ENCODE measurements at regions not wholly inside any gene's neighbourhood (a gene's known extent, or its start where the extent isn't known, plus 50 kb on each side); places are given as distances from the start of the nearest gene placed in this dataset.

GRCh38 chr7:47639495-47640110 lies 57.7 kb upstream of the TNS3 start:
- H3K9ac ChIP-seq (ENCODE audit: low read length): no peak overlapping the region
- 91% methylated on average over 3 of the region's 3 CpGs for WGBS (ENCODE audit: insufficient coverage)
- no peaks in the 10 kb centered on the region for H3K36me3 ChIP-seq (replicated peaks in 1 of 2; ENCODE audit: control extremely low read depth in 1 of 2, control insufficient read depth in 1 of 2, extremely low read depth in 1 of 2, insufficient read depth in 2 of 2, low read length in 1 of 2)
- no peak for ATAC-seq (ENCODE audit: low read depth)
- H3K9me3 ChIP-seq (ENCODE audit: control extremely low read depth in 1 of 3, control insufficient read depth in 2 of 3, insufficient read depth in 1 of 3, low read length in 2 of 3): peaks cover 0 to 16% (median 10%) of the 10 kb centered on the region in 3 donors
- no peak overlapping the region for H3K4me3 ChIP-seq (ENCODE audit: control extremely low read depth in 1 of 5, extremely low read depth in 1 of 5, insufficient read depth in 1 of 5, low read depth in 2 of 5, low read length in 4 of 5)
- no peaks in the 10 kb centered on the region for H3K79me2 ChIP-seq (ENCODE audit: control insufficient read depth, insufficient read depth, low read length)
- H4K20me1 ChIP-seq (ENCODE audit: control insufficient read depth, insufficient read depth, low read length, poor library complexity, severe bottlenecking): no peaks in the 10 kb centered on the region
- ChIA-PET POLR2A (interaction anchor here (0.5 kb wide), 1 partner anchor 13 kb away, joined by 9 read pairs; no protein-coding TSS in a partner anchor), CTCF (interaction anchor here (0.9 to 1.4 kb wide), 3 partner anchors 11 to 195 kb away, joined by 3 to 5 read pairs (median 5); no protein-coding TSS in a partner anchor)
- H3K27ac ChIP-seq (ENCODE audit: low read length in 2 of 2): no peak overlapping the region
- Mint-ChIP-seq H3K27ac (peak overlapping the region; percentile 7), H3K27me3 (no peaks in the 10 kb centered on the region), H3K4me1 (peaks cover 20% of the 10 kb centered on the region), H3K4me3 (no peak overlapping the region), H3K9me3 (ENCODE audit: insufficient read depth) (peaks cover 3% of the 10 kb centered on the region)
- no peak overlapping the region for H2AFZ ChIP-seq (ENCODE audit: insufficient read depth, low read depth, low read length, poor library complexity, severe bottlenecking)
- no peak for DNase-seq
- intact Hi-C loops (cut with micrococcal nuclease): no loop called here
- no peak overlapping the region for H3K4me2 ChIP-seq (replicated peaks; ENCODE audit: low read depth, low read length, poor library complexity, severe bottlenecking)
- TF ChIP-seq EZH2 (IDR thresholded peaks at IDR 0.05; ENCODE audit: borderline replicate concordance, insufficient read depth, low read depth, low read length, poor library complexity, severe bottlenecking) (no peak), CTCF (IDR thresholded peaks at IDR 0.05) (no peak)
- peaks cover 11 to 16% of the 10 kb centered on the region in 2 donors for H3K4me1 ChIP-seq (ENCODE audit: control insufficient read depth in 2 of 2, insufficient read depth in 2 of 2, low read length in 2 of 2)
- peaks cover 0 to under 1% (median 0%) of the 10 kb centered on the region in 4 experiments for H3K27me3 ChIP-seq (replicated peaks in 1 of 4; ENCODE audit: control extremely low read depth in 1 of 4, control insufficient read depth in 3 of 4, insufficient read depth in 4 of 4, low read length in 3 of 4)

GRCh38 chr7:47638679-47639315 lies 56.9 kb upstream of the TNS3 start:
- no peak overlapping the region for H3K27ac ChIP-seq (ENCODE audit: low read length in 2 of 2)
- no peak overlapping the region for H3K4me2 ChIP-seq (replicated peaks; ENCODE audit: low read depth, low read length, poor library complexity, severe bottlenecking)
- peaks cover 11 to 16% of the 10 kb centered on the region in 2 donors for H3K4me1 ChIP-seq (ENCODE audit: control insufficient read depth in 2 of 2, insufficient read depth in 2 of 2, low read length in 2 of 2)
- Mint-ChIP-seq H3K9me3 (ENCODE audit: insufficient read depth) (peaks cover 2% of the 10 kb centered on the region), H3K27me3 (no peaks in the 10 kb centered on the region), H3K4me3 (no peak overlapping the region), H3K4me1 (peaks cover 21% of the 10 kb centered on the region), H3K27ac (no peak overlapping the region)
- H3K9me3 ChIP-seq (ENCODE audit: control extremely low read depth in 1 of 3, control insufficient read depth in 2 of 3, insufficient read depth in 1 of 3, low read length in 2 of 3): peaks cover 0 to 9% (median 6%) of the 10 kb centered on the region in 3 donors
- no peaks in the 10 kb centered on the region for H3K79me2 ChIP-seq (ENCODE audit: control insufficient read depth, insufficient read depth, low read length)
- CTCF ChIA-PET: interaction anchor here (1.2 to 1.4 kb wide), 3 partner anchors 8 to 194 kb away, joined by 5 read pairs; no protein-coding TSS in a partner anchor
- ATAC-seq (ENCODE audit: low read depth): no peak
- no peak for DNase-seq
- H3K4me3 ChIP-seq (ENCODE audit: control extremely low read depth in 1 of 5, extremely low read depth in 1 of 5, insufficient read depth in 1 of 5, low read depth in 2 of 5, low read length in 4 of 5): no peak overlapping the region
- POLR2A ChIA-PET: interaction anchor here (0.5 kb wide), 1 partner anchor 12 kb away, joined by 9 read pairs; no protein-coding TSS in a partner anchor
- H2AFZ ChIP-seq (ENCODE audit: insufficient read depth, low read depth, low read length, poor library complexity, severe bottlenecking): no peak overlapping the region
- intact Hi-C loops (cut with micrococcal nuclease): no loop called here
- no peak overlapping the region for H3K9ac ChIP-seq (ENCODE audit: low read length)
- peaks cover 0 to 4% (median 0%) of the 10 kb centered on the region in 4 experiments for H3K27me3 ChIP-seq (replicated peaks in 1 of 4; ENCODE audit: control extremely low read depth in 1 of 4, control insufficient read depth in 3 of 4, insufficient read depth in 4 of 4, low read length in 3 of 4)
- no peaks in the 10 kb centered on the region for H4K20me1 ChIP-seq (ENCODE audit: control insufficient read depth, insufficient read depth, low read length, poor library complexity, severe bottlenecking)
- 88% methylated on average over 12 of the region's 14 CpGs for WGBS (ENCODE audit: insufficient coverage)
- no peak for TF ChIP-seq CTCF (IDR thresholded peaks at IDR 0.05)
- TF ChIP-seq EZH2 (IDR thresholded peaks at IDR 0.05; ENCODE audit: borderline replicate concordance, insufficient read depth, low read depth, low read length, poor library complexity, severe bottlenecking): no peak
- H3K36me3 ChIP-seq (replicated peaks in 1 of 2; ENCODE audit: control extremely low read depth in 1 of 2, control insufficient read depth in 1 of 2, extremely low read depth in 1 of 2, insufficient read depth in 2 of 2, low read length in 1 of 2): no peaks in the 10 kb centered on the region
